H9 (cell line): ENCODE measurements at regions not wholly inside any gene's neighbourhood (a gene's known extent, or its start where the extent isn't known, plus 50 kb on each side); places are given as distances from the start of the nearest gene placed in this dataset.
A peak's percentile ranks its signal among the peaks of the same experiment; 100 is the strongest.

Source experiments
- DNase-seq: peaks from one replicate; pipeline ENCODE4 v3.0.0-alpha.2; 2017
- H2AFZ ChIP-seq: one replicate; pipeline ENCODE4 v1.6.1; 2013; ENCODE audit warnings: mild to moderate bottlenecking, low read length, control low read depth, moderate library complexity
- H2AK5ac ChIP-seq: 2 replicates; pipeline ENCODE4 v1.6.1; 2013; ENCODE audit warnings: low read length, control low read depth, mixed read lengths; ENCODE audit not compliant: insufficient read length
- H2BK120ac ChIP-seq: one replicate; pipeline ENCODE4 v1.6.1; 2013; ENCODE audit warnings: low read depth, mild to moderate bottlenecking, low read length, control low read depth, inconsistent platforms; ENCODE audit not compliant: poor library complexity, severe bottlenecking
- H2BK12ac ChIP-seq: 2 replicates; pipeline ENCODE4 v1.6.1; 2013; ENCODE audit warnings: low read length, control low read depth, mixed read lengths, low read depth; ENCODE audit not compliant: insufficient read length
- H2BK15ac ChIP-seq: 2 replicates; pipeline ENCODE4 v1.6.1; 2013; ENCODE audit warnings: low read depth, low read length, control low read depth
- H2BK20ac ChIP-seq: one replicate; pipeline ENCODE4 v1.6.1; 2013; ENCODE audit warnings: low read depth, mild to moderate bottlenecking, low read length, control low read depth, inconsistent platforms; ENCODE audit not compliant: poor library complexity, severe bottlenecking
- H2BK5ac ChIP-seq: 2 replicates; pipeline ENCODE4 v1.6.1; 2013; ENCODE audit warnings: low read length, control low read depth, mixed read lengths; ENCODE audit not compliant: insufficient read length
- H3K14ac ChIP-seq: 2 replicates; pipeline ENCODE4 v1.6.1; 2013; ENCODE audit warnings: low read length, control low read depth; ENCODE audit not compliant: insufficient read depth
- H3K18ac ChIP-seq: 2 replicates; pipeline ENCODE4 v1.6.1; 2013; ENCODE audit warnings: low read depth, mild to moderate bottlenecking, mixed read lengths, low read length, control low read depth; ENCODE audit not compliant: insufficient read length
- H3K23ac ChIP-seq: 2 replicates; pipeline ENCODE4 v1.6.1; 2013; ENCODE audit warnings: low read length, control low read depth, mixed read lengths, low read depth; ENCODE audit not compliant: insufficient read length
- H3K23me2 ChIP-seq: 2 replicates; pipeline ENCODE4 v1.6.1; 2013; ENCODE audit warnings: low read depth, mild to moderate bottlenecking, mixed read lengths, low read length, control low read depth; ENCODE audit not compliant: insufficient read length, poor library complexity, severe bottlenecking
- H3K27ac ChIP-seq: 2 replicates; pipeline ENCODE4 v1.5.1; 2013; ENCODE audit warnings: low read length, control low read depth, mixed read lengths, low read depth; ENCODE audit not compliant: insufficient read length
- H3K27me3 ChIP-seq: 2 replicates; pipeline ENCODE4 v1.6.1; 2013; ENCODE audit warnings: low read length, control low read depth, inconsistent platforms; ENCODE audit not compliant: insufficient read depth
- H3K4ac ChIP-seq: 2 replicates; pipeline ENCODE4 v1.6.1; 2013; ENCODE audit warnings: low read depth, mild to moderate bottlenecking, control low read depth, inconsistent platforms, low read length, moderate library complexity
- H3K4me1 ChIP-seq: 2 replicates; pipeline ENCODE4 v1.6.1; 2013; ENCODE audit warnings: low read length, control low read depth, inconsistent platforms; ENCODE audit not compliant: insufficient read depth
- H3K4me2 ChIP-seq: 2 replicates; pipeline ENCODE4 v1.6.1; 2013; ENCODE audit warnings: low read length, control low read depth, mixed read lengths; ENCODE audit not compliant: insufficient read length, insufficient read depth
- H3K56ac ChIP-seq: 2 replicates; pipeline ENCODE4 v1.6.1; 2013; ENCODE audit warnings: low read depth, mild to moderate bottlenecking, mixed read lengths, low read length, control low read depth; ENCODE audit not compliant: insufficient read length
- H3K79me1 ChIP-seq: 2 replicates; pipeline ENCODE4 v1.6.1; 2013; ENCODE audit warnings: low read depth, mild to moderate bottlenecking, moderate library complexity, low read length, control low read depth, inconsistent platforms; ENCODE audit not compliant: insufficient read depth, poor library complexity, severe bottlenecking
- H3K79me2 ChIP-seq: 2 replicates; pipeline ENCODE4 v1.6.1; 2013; ENCODE audit warnings: low read length, control low read depth, inconsistent platforms; ENCODE audit not compliant: insufficient read depth
- H3K9ac ChIP-seq: 2 replicates; pipeline ENCODE4 v1.6.1; 2013; ENCODE audit warnings: low read length, control low read depth, mixed read lengths; ENCODE audit not compliant: insufficient read length; ENCODE audit errors: extremely low read depth
- H3K9me3 ChIP-seq: one replicate; pipeline ENCODE4 v1.6.1; 2013; ENCODE audit warnings: low read depth, low read length, inconsistent platforms; ENCODE audit not compliant: control insufficient read depth
- H3T11ph ChIP-seq: one replicate; pipeline ENCODE4 v1.6.1; 2013; ENCODE audit warnings: mild to moderate bottlenecking, low read length, control low read depth, inconsistent platforms
- H4K20me1 ChIP-seq: one replicate; pipeline ENCODE4 v1.6.1; 2013; ENCODE audit not compliant: control insufficient read depth, insufficient read length, insufficient read depth
- H4K5ac ChIP-seq: 2 replicates; pipeline ENCODE4 v1.6.1; 2013; ENCODE audit warnings: low read depth, mild to moderate bottlenecking, mixed read lengths, low read length, control low read depth; ENCODE audit not compliant: insufficient read length
- H4K8ac ChIP-seq: replicated peaks from 2 replicates; pipeline ENCODE4 v1.6.1; 2013; ENCODE audit warnings: low read length, control low read depth, mixed read lengths, low read depth; ENCODE audit not compliant: insufficient read length
- H4K91ac ChIP-seq: 2 replicates; pipeline ENCODE4 v1.6.1; 2013; ENCODE audit warnings: low read depth, mild to moderate bottlenecking, moderate library complexity, mixed read lengths, low read length, control low read depth; ENCODE audit not compliant: insufficient read length
- H3K27ac Mint-ChIP-seq, 3 experiments: 2 replicates in 2 of 3; 3 replicates in 1 of 3; pipeline ENCODE4 v1.8.0; 2020 to 2021; ENCODE audit warnings: mixed read lengths in 3 of 3, mild to moderate bottlenecking in 1 of 3, moderate library complexity in 1 of 3
- H3K27me3 Mint-ChIP-seq: 2 replicates; pipeline ENCODE4 v1.8.0; 2021; ENCODE audit warnings: low read depth, mild to moderate bottlenecking, moderate library complexity, mixed read lengths
- H3K36me3 Mint-ChIP-seq, 3 experiments: 2 replicates in 2 of 3; 3 replicates in 1 of 3; pipeline ENCODE4 v1.8.0; 2020 to 2021; ENCODE audit warnings: low read depth in 3 of 3, mixed read lengths in 3 of 3; ENCODE audit not compliant: insufficient read depth in 1 of 3
- H3K4me1 Mint-ChIP-seq, 2 experiments: 2 replicates each; pipeline ENCODE4 v1.8.0; 2020; ENCODE audit warnings: mixed read lengths in 2 of 2
- H3K4me3 Mint-ChIP-seq, 2 experiments: 2 replicates in 1 of 2; 3 replicates in 1 of 2; pipeline ENCODE4 v1.8.0; 2020 to 2021; ENCODE audit warnings: mild to moderate bottlenecking in 2 of 2, mixed read lengths in 2 of 2, moderate library complexity in 1 of 2
- H3K9me3 Mint-ChIP-seq, 2 experiments: 2 replicates in 1 of 2; 3 replicates in 1 of 2; pipeline ENCODE4 v1.8.0; 2020; ENCODE audit warnings: mild to moderate bottlenecking in 2 of 2, mixed read lengths in 2 of 2, moderate library complexity in 1 of 2
- CTCF ChIP-seq: fragments of 200-600 bp; sonication (generic); conservative IDR thresholded peaks from 3 replicates; pipeline ENCODE4 v1.8.0; 2021; ENCODE audit warnings: antibody characterized with exemption, mild to moderate bottlenecking
- WGBS: extraction: QIAGEN DNeasy Blood & Tissue Kit; methylation state at CpG from one replicate; pipeline ENCODE4 v1.1.7; 2013; ENCODE audit warnings: missing lambda C conversion rate, low lambda C conversion rate, mixed read lengths; ENCODE audit not compliant: insufficient read length; ENCODE audit errors: extremely low coverage; 5-methylcytosine and 5-hydroxymethylcytosine counted together

GRCh38 chr20:63098195-63098810, 91.5 kb upstream of the BHLHE23 start:
- Histone ChIP-seq H3K18ac (no peak overlapping the region), H3K56ac (no peak overlapping the region), H3K4ac (no peak overlapping the region), H2BK5ac (no peak overlapping the region), H3K79me2 (no peaks in the 10 kb centered on the region), H2AK5ac (no peak overlapping the region), H3K79me1 (no peaks in the 10 kb centered on the region), H3K9ac (no peak overlapping the region), H2BK20ac (no peak overlapping the region), H3K27me3 (peaks cover 22% of the 10 kb centered on the region; the same call in 1 of the 2 replicates), H3K4me2 (no peak overlapping the region), H4K20me1 (no peaks in the 10 kb centered on the region), H3K14ac (no peak overlapping the region), H4K8ac (no peak overlapping the region), H4K91ac (no peak overlapping the region), H3K23me2 (peaks cover 16% of the 10 kb centered on the region), H2AFZ (no peak overlapping the region), H3K9me3 (no peaks in the 10 kb centered on the region), H2BK12ac (no peak overlapping the region), H2BK15ac (no peak overlapping the region), H3T11ph (no peak overlapping the region), H3K23ac (no peak overlapping the region), H3K27ac (no peak overlapping the region), H2BK120ac (no peak overlapping the region), H3K4me1 (peaks cover 3% of the 10 kb centered on the region; the same call in 1 of the 2 replicates), H4K5ac (no peak overlapping the region)
- TF ChIP-seq CTCF = no peak
- Mint-ChIP-seq H3K9me3 (peaks cover 0 to 3% of the 10 kb centered on the region in 2 experiments; a peak in 3 of 5 replicates), H3K4me3 (no peak overlapping the region), H3K4me1 (peaks cover 2 to 5% of the 10 kb centered on the region in 2 experiments; a peak in 3 of 4 replicates), H3K27me3 (peaks cover 15% of the 10 kb centered on the region), H3K36me3 (no peaks in the 10 kb centered on the region), H3K27ac (no peak overlapping the region)
- peak; percentile 10 for DNase-seq
- WGBS = no CpG with 5 or more reads among the region's 6 CpGs
